GM10248 (cell line): ENCODE measurements at regions not wholly inside any gene's neighbourhood (a gene's known extent, or its start where the extent isn't known, plus 50 kb on each side); places are given as distances from the start of the nearest gene placed in this dataset.

ENCODE experiments used
- CTCF ChIA-PET: fragments of 300-600 bp; sonication (Branson Sonifier 250); formaldehyde crosslinking; extraction: SDS; loops from one replicate; lab custom pipeline; 2021; ENCODE audit warnings: antibody characterized with exemption; lab: Yijun Ruan, JAX
- POLR2A ChIA-PET: fragments of 350-650 bp; sonication (Branson Sonifier 250); formaldehyde crosslinking; extraction: SDS; loops from one replicate; lab custom pipeline; 2020; ENCODE audit warnings: antibody characterized with exemption; lab: Yijun Ruan, JAX
- DNase-seq: peaks from one replicate; pipeline ENCODE4 v3.0.0; 2012; ENCODE audit errors: extremely low spot score
- TF ChIP-seq, protein P1 (sequence below): IDR thresholded peaks from 2 replicates; pipeline ENCODE4 v1.5.1; 2012; ENCODE audit warnings: mild to moderate bottlenecking, low read depth; ENCODE audit errors: extremely low read depth, missing control alignments, control extremely low read depth

DNA sequence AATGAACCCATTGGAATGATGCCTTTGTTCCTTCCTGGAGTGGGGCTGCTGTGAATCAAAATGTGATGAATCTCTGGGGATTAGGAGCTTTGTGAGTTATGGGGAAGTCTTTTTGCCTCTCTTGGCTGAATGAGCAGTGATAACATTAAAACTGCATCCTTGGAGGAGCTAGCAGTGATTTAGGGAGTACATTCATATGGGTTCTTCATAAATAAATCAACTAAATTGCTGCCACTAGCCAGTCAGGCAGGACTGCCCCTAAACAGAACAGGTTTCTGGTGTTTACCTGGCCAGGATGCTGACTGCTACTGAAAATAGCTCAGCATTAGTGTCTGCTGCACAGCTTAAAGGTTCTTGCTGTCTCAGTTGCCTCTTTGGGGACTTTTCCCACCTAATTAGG lies 244.5 kb upstream of the MEX3C start:
- CTCF ChIA-PET: interaction anchor here (0.8 to 1.9 kb wide), 3 partner anchors 9 to 16 kb away, joined by 4 read pairs; no protein-coding TSS in a partner anchor
- TF ChIP-seq, protein P1, sequence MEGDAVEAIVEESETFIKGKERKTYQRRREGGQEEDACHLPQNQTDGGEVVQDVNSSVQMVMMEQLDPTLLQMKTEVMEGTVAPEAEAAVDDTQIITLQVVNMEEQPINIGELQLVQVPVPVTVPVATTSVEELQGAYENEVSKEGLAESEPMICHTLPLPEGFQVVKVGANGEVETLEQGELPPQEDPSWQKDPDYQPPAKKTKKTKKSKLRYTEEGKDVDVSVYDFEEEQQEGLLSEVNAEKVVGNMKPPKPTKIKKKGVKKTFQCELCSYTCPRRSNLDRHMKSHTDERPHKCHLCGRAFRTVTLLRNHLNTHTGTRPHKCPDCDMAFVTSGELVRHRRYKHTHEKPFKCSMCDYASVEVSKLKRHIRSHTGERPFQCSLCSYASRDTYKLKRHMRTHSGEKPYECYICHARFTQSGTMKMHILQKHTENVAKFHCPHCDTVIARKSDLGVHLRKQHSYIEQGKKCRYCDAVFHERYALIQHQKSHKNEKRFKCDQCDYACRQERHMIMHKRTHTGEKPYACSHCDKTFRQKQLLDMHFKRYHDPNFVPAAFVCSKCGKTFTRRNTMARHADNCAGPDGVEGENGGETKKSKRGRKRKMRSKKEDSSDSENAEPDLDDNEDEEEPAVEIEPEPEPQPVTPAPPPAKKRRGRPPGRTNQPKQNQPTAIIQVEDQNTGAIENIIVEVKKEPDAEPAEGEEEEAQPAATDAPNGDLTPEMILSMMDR: no peak
- POLR2A ChIA-PET: no interaction called here
- DNase-seq: no peak

DNA sequence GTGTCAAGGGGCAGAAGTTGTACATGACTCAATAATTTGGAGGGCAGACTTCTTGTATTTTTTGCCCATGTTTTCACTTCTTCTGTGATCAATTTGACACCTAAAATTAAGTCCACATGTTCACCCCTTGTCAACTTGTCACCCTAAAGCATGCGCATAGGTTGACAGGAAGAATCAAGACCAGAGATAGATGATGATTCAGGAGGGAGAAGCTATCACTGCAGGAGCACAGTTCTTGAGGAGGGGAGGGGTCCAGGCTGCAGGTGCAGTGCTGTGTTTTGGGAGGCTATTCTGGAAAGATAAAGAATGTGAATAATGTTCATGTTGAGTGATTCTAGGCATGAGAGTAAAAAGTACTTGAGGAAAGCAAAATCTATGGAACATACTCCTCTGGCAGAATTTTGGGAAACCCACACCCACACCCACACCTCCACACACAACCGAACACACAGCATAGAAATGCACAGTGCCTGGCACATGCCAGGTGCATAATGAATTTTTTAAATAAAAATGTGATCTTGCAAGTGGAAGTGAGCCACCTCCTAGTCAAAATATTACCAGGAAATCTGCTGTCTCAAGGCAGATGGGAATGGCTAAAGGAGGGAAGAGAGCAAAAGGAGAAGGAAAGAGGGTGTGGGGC lies 249.2 kb upstream of the MEX3C start:
- no peak for DNase-seq
- ChIA-PET POLR2A (no interaction called here), CTCF (no interaction called here)

DNA sequence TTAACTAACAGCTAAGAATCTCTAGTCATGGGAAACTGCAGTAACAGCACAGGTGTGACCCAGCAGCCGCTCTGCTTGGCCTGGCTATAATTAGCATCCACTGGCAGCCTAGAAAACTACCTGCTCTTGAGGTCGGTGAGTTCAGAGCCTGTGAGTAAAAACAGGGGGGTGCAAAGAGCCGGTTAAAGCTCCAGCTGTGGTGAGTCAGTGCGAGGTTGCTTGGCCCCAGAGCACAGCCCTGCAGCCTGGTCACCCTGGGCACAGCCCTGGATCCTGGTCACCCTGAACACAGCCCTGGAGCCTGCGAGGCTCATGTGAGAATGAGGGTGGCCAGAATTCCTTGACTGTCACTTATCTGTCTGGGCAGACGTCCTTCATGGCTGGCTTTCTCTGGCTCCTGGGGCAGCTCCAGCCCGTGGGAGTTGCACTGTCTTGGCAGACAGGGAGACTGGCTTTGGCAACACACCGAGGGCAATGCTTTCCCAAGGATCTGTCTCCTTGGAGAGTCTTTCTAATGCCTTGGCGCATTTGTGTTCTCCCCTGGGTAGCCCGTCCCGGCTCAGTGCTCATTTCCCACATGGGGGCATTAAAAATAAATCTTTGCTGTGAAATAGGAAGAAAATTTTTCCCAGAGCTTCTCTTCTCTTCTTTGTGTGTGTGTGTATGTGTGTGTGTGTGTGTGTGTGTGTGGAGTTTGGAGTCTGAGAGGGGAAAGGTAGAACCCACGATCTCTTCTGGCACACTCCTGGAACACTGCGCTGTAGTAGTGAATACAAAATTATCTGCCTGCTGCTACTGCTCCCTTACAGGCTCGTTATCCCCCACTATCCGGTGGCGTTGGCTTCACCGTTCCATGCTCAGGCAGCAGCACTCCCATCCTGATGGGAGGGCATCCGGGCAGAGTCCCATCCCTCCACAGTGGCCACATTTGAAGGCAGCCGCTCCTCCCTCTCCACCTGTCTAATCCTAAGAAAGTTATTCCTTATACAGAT lies 250.2 kb upstream of the MEX3C start:
- no peak for DNase-seq
- CTCF ChIA-PET: no interaction called here
- TF ChIP-seq, protein P1: no peak
- POLR2A ChIA-PET: no interaction called here

More for the DNA sequence above, 249.2 kb upstream of the MEX3C start:
- TF ChIP-seq, protein P1: no peak

DNA sequence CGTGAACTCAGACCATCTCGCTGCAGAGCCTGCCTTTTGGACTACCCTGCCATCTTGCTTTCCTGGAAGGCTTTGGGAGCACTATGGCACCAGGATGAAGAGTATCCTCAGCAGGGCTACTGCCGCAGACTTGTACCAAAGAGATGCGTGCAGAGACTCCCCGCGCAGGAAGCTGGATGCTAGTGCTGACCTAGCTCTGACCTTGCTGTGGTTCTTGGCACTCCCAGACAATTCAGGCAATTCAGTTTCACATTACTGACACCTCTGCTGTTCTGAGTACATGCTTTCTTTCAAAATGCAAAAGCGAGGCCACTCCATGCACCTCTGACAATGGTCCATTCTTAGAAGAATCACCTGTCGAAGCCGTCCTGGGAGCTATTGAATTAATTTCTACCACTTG lies 251.5 kb upstream of the MEX3C start:
- TF ChIP-seq, protein P1: no peak
- no peak for DNase-seq
- CTCF ChIA-PET: interaction anchor here (1.0 kb wide), 1 partner anchor 18 kb away, joined by 3 read pairs; no protein-coding TSS in a partner anchor
- POLR2A ChIA-PET: no interaction called here

DNA sequence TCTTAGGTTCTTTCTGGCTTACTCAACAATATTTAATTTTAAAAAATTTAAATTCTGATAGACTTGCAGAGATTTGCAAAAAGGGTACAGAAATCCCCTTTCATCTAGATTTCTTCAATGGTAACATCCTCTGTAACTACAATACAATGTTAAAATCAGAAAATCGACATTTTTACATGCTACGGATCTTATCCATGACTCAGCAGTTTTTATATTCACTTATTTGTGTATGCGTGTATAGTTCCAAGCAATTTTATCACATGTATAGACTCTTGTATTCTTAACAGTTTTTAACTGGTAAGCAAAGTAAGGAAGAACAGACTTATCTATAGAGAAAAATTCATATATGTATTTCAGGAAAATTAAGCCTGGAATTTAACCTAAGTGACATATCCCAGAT lies 256.1 kb upstream of the MEX3C start:
- ChIA-PET CTCF (no interaction called here), POLR2A (no interaction called here)
- DNase-seq: no peak
- TF ChIP-seq, protein P1: no peak

DNA sequence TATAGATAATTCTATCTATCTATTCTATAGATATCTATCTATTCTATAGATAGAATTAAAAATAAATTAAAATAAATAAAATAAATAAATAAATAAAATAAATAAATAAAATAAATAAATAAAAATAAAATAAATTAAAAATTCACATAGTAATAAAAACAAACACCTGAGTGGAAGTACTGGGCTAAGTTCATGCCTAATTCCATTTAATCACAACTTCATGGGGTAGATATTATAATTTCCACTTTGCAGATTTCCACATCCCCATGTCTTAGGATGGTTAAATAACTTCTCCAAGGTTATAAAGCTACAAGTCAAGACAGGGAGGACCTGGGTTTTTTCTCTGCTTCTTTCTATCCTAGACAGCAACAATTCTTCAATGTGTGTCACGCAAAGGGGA lies 261.4 kb upstream of the MEX3C start:
- no peak for DNase-seq
- ChIA-PET CTCF (no interaction called here), POLR2A (no interaction called here)
- TF ChIP-seq, protein P1: no peak
